GM19324 (cell line): ENCODE measurements at regions not wholly inside any gene's neighbourhood (a gene's known extent, or its start where the extent isn't known, plus 50 kb on each side); places are given as distances from the start of the nearest gene placed in this dataset.
"Not testable (repeated sequence)": the region's sequence is repeated elsewhere in the genome, so short reads cannot be mapped to it uniquely, and the experiment has no call there.

Source experiments
- ATAC-seq: cut with Tn5 transposase; IDR thresholded peaks from one replicate; pipeline ENCODE4 v1.9.1; 2021; ENCODE audit warnings: mild to moderate bottlenecking, moderate library complexity; ENCODE audit not compliant: unreplicated experiment, low FRiP score

GRCh38 chr1:143651350-143651992 lies 320.3 kb downstream of the FAM72C start:
- no peak for ATAC-seq

GRCh38 chr1:143644035-143644434 lies 327.8 kb downstream of the FAM72C start:
- ATAC-seq: not testable (repeated sequence)

DNA sequence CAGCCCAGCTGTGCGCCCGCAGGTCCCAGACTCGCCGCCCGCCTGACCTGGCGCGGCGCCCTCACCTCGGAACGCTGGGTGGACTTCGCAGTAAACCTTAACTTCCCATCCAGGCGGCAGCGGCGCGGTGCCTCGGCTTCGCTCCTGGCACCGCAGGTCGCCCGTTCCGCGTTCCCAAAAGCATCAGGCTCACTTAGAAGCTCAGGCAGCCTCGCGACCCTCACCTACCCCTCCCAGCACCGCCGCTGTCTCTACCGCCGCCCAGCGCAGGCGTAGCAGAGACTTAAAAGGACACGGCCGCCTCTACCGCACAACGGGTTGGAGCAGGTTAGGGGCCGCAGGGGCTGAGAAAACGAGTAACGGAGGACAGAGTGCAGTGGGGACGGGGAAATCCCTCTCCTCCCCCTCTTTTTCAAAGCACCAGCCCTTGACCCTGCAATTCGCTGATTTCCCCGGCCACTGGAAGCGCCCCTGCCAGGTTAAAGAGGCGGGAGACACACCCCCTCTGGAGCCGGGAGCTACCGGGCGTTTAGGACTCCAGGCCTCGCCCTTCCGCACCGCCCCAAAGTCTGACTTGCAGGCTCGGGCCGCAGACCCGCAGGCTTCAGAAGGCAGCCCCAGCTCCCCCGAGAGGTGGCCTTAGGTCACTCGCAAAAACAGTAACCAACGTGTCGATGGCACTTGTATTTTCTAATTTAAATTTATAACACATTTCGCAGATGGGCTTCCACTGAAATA lies 328.5 kb downstream of the FAM72C start:
- ATAC-seq: no peak

DNA sequence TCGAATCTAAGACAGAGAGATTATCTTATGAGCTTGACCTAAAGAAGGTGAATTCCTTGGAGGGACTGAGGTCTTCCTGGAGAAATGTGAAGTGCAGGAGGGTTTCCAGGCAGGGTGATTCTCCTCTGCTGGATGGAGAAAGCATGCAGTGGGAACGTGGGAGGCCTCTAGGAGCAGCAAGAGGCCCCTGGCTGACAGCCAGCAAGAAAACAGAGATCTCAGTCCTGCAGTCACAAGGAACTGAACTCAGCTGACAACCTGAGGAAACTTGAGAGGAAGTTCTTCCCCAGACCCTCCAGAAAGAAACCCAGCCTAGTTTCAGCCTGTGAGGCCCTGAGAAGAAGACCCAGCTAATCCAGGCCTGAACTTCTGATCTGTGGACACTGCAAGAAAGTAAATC lies 345.9 kb downstream of the FAM72C start:
- ATAC-seq: no peak

DNA sequence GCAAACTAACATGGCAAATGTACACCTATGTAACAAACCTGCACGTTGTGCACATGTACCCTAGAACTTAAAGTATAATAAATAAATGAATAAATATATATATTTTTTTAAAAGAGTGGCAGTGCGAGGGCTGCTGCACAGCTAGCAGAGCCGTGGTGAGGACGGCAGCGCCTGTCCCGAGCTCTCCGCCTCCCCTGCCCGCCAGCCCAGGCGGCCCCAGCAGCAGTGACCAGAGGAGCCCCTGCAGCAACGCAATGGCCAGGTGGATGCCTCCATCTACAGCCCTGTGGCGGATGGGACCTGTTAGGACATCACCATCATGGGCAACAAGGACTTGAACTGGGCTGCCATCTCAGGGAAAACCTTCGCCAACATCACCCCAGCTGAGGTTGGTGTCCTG lies 351.9 kb downstream of the FAM72C start:
- no peak for ATAC-seq

DNA sequence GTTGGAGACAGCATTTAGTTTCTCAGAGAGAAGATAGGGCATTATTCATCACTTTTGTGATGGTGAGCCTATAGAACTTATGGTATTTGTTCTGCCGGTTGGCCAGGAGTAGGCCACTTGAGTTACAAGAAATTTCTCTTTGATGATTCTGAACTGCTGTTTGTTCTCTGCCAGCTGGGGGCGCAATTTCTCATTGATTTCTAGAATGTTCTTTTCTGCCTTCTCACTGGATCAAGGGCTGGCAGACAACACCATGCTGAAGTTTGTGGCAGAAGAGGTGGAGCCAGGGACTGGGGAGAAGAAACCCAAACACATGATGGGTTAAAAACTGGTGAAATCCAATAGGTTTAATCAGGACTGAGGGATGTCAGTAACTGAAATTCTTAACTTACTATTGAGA lies 360.6 kb downstream of the FAM72C start:
- ATAC-seq: no peak

DNA sequence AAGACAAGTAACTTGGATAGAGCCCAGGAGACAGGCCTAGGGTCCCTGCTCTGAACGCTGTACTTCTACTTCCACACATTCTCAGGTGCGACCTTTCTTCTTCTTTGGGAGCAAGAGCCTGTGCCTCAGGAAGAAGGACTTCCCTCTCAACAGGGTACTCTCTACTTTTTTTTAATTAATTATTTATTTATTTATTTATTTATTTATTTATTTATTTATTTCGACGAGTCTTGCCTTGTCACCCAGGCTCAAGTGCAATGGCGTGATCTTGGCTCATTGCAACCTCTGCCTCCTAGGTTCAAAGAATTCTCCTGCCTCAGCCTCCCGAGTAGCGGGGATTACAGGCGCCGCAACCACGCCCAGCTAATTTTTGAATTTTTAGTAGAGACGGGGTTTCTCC lies 361.6 kb downstream of the FAM72C start:
- ATAC-seq: no peak

DNA sequence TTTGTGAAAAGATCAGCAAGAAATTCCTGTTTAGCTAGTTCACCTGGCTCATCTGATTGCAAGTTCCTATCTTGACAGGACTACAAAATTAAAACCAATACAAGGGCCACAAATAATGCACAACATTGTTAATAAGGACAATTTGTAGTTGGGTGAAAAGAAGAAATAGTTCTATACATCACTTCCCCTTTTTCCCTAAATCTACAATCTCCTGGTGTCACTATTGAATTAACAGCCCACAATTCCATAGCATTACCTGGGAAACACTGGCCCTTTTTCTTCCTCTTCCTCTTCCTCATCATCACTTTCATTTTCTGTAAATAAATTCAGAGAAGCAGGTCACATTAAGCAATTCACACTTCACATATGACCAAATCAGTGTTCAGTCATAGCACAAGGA lies 366.9 kb downstream of the FAM72C start:
- ATAC-seq: no peak

- ATAC-seq: no peak
Measured at GRCh38 chr1:143584508-143584907, 387.3 kb downstream of the FAM72C start.

DNA sequence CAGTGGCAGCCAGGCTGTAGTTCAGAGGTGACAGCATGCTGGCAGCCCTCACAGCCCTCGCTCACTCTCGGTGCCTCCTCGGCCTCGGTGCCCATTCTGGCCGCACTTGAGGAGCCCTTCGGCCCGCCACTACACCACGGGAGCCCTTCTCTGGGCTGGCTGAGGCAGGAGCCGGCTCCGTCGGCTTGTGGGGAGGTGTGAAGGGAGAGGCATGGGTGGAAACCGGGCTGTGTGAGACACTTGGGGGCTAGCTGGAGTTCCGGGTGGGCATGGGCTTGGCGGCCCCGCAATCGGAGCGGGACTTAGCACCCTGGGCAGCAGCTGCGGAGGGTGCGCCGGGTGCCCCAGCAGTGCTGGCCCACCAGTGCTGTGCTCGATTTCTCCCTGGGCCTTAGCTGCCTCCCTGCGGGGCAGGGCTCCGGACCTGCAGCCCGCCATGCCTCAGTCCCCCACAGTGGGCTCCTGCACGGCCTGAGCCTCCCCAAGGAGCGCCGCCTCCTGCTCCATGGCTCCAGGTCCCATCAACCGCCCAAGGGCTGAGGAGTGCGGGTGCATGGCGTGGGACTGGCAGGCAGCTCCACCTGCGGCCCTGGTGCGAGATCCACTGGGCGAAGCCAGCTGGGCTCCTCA lies 396.8 kb downstream of the FAM72C start:
- no peak for ATAC-seq

- ATAC-seq: not testable (repeated sequence)
Measured at GRCh38 chr1:143572661-143573060, 399.1 kb downstream of the FAM72C start.

DNA sequence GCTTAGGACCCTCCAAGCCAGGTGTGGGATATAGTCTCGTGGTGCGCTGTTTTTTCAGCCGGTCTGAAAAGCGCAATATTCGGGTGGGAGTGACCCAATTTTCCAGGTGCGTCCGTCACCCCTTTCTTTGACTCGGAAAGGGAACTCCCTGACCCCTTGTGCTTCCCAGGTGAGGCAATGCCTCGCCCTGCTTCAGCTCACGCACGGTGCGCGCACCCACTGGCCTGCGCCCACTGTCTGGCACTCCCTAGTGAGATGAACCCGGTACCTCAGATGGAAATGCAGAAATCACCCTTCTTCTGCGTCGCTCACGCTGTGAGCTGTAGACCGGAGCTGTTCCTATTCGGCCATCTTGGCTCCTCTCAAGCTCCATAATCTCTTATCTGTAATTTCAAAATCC lies 408.0 kb downstream of the FAM72C start:
- not testable (repeated sequence) for ATAC-seq

- no peak for ATAC-seq
Measured at GRCh38 chr1:143553627-143554026, 418.2 kb downstream of the FAM72C start.

- not testable (repeated sequence) for ATAC-seq
Measured at GRCh38 chr1:143504703-143505102, 467.1 kb downstream of the FAM72C start.

DNA sequence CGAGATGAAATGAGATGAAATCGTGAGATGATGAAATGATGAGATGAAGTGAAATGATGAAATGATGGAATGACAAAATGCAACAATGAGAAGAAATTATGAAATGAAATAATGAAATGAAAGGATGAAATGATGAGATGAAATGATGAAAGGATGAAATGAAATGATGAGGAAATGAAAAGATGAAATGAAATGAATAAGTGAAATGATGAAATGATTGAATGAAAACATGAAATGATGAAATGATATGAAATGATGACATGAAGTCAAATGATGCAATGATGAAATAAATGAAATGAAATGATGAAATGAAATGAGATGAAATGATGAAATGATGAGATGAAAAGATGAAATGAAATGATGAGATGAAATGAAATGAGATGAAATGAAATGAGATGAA lies 467.7 kb downstream of the FAM72C start:
- not testable (repeated sequence) for ATAC-seq

- not testable (repeated sequence) for ATAC-seq
Measured at GRCh38 chr1:143503048-143503447, 468.7 kb downstream of the FAM72C start.

GRCh38 chr1:143502038-143502437 lies 469.7 kb downstream of the FAM72C start:
- not testable (repeated sequence) for ATAC-seq

- not testable (repeated sequence) for ATAC-seq
Measured at GRCh38 chr1:143498059-143498749, 473.6 kb downstream of the FAM72C start.

- ATAC-seq: no peak
Measured at GRCh38 chr1:143497374-143497747, 474.4 kb downstream of the FAM72C start.

DNA sequence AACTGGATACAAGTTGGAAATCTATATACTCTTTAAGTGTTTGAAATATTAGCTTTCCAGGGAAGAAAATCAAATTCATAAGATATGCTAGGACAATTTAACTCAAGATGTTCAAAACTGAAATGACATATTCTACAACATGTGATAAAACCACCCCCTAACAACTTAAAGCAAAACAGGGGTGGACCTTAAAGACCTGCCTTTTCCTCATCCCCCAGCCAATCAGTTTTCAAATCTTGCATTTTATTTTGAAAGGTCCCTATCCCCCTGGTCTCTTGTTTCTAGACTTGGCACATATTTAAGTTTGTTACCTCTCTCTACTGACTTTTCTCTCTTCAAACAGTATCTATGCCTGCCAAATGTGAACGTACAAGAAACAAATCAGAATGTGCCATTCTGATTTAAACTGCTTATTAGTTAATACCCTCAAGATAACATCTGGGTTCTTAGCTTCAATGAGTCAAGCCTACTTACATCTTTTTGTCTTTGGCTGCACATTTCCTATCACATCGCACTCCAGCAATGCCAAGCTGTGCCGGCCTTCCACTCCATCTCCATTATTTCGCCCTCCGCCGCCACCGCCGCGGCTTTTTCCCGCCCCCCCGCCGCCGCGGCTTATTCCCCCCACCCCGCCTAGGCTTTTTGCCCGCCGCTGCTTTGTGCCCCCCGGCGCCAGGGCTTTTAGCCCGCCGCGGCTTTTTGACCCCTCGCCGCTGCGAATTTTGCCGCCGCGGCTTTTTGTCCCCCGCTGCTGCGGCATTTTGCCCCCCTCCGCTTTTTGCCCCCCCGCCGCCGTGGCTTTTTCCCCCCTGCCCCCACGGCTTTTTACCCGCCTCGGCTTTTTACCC lies 475.0 kb downstream of the FAM72C start:
- not testable (repeated sequence) for ATAC-seq
